Lower lobe of right lung (tissue), 2 donors: ENCODE measurements at regions not wholly inside any gene's neighbourhood (a gene's known extent, or its start where the extent isn't known, plus 50 kb on each side); places are given as distances from the start of the nearest gene placed in this dataset.

Experiments used
- ATAC-seq, 2 donors: fragments of 200-7000 bp; cut with Tn5 transposase; one replicate each; pipeline ENCODE4 v1.9.1; 2020 to 2022; ENCODE audit warnings: mild to moderate bottlenecking in 2 of 2, moderate library complexity in 2 of 2
- DNase-seq: peaks from one replicate; pipeline ENCODE4 v3.0.0-alpha.2; 2020
- H3K27ac ChIP-seq: fragments of 200-600 bp; one replicate; pipeline ENCODE4 v1.8.0; 2022
- H3K27me3 ChIP-seq: fragments of 200-600 bp; one replicate; pipeline ENCODE4 v1.8.0; 2022; ENCODE audit warnings: low read depth
- H3K36me3 ChIP-seq: fragments of 200-600 bp; one replicate; pipeline ENCODE4 v1.8.0; 2022; ENCODE audit warnings: mild to moderate bottlenecking
- H3K4me1 ChIP-seq: fragments of 200-600 bp; one replicate; pipeline ENCODE4 v1.8.0; 2022
- H3K4me3 ChIP-seq: fragments of 200-600 bp; one replicate; pipeline ENCODE4 v1.8.0; 2022; ENCODE audit warnings: mild to moderate bottlenecking
- H3K9me3 ChIP-seq: fragments of 200-600 bp; one replicate; pipeline ENCODE4 v1.8.0; 2022
- CTCF ChIP-seq: fragments of 200-600 bp; IDR thresholded peaks from one replicate; pipeline ENCODE4 v1.8.0; 2022; ENCODE audit warnings: antibody characterized with exemption, mild to moderate bottlenecking
- intact Hi-C: fragments of 100-400 bp; cut with DNase I; formaldehyde crosslinking; loops from one replicate; pipeline ENCODE4 v1.11.0; 2022
- donor health status: DM: no; HTN: yes; CAD: no; lungs with severe emphysema.

GRCh38 chr6:19157486-19157885, 679.7 kb upstream of the ID4 start:
- Histone ChIP-seq H3K36me3 (no peaks in the 10 kb centered on the region), H3K27ac (no peak overlapping the region), H3K27me3 (no peaks in the 10 kb centered on the region), H3K4me3 (no peak overlapping the region), H3K4me1 (no peaks in the 10 kb centered on the region), H3K9me3 (no peaks in the 10 kb centered on the region)
- ATAC-seq, result no peak
- DNase-seq, result no peak
- intact Hi-C loops, result no loop called here
- no peak for TF ChIP-seq CTCF

- Histone ChIP-seq H3K4me1 (no peaks in the 10 kb centered on the region), H3K4me3 (no peak overlapping the region), H3K27me3 (no peaks in the 10 kb centered on the region), H3K9me3 (no peaks in the 10 kb centered on the region), H3K27ac (no peak overlapping the region), H3K36me3 (no peaks in the 10 kb centered on the region)
- intact Hi-C loops, result no loop called here
- TF ChIP-seq CTCF, result no peak
- DNase-seq (no peak), ATAC-seq (no peak)
These were observed 678.6 kb upstream of the ID4 start for GRCh38 chr6:19158586-19158985.

- Histone ChIP-seq H3K9me3 (no peaks in the 10 kb centered on the region), H3K4me1 (no peaks in the 10 kb centered on the region), H3K27me3 (no peaks in the 10 kb centered on the region), H3K27ac (no peak overlapping the region), H3K36me3 (no peaks in the 10 kb centered on the region), H3K4me3 (no peak overlapping the region)
- no peak for ATAC-seq
- DNase-seq, result no peak
- no peak for TF ChIP-seq CTCF
- intact Hi-C loops, result no loop called here
These were observed 678.1 kb upstream of the ID4 start for GRCh38 chr6:19159089-19159488.

GRCh38 chr6:19159561-19159960, 677.6 kb upstream of the ID4 start:
- H3K9me3 ChIP-seq, result no peaks in the 10 kb centered on the region
- no peak overlapping the region for H3K4me3 ChIP-seq
- no peaks in the 10 kb centered on the region for H3K27me3 ChIP-seq
- no peak for ATAC-seq
- no peak overlapping the region for H3K27ac ChIP-seq
- no peak for TF ChIP-seq CTCF
- intact Hi-C loops, result no loop called here
- DNase-seq, result no peak
- H3K36me3 ChIP-seq, result no peaks in the 10 kb centered on the region
- H3K4me1 ChIP-seq, result no peaks in the 10 kb centered on the region

GRCh38 chr6:19160081-19160730, 677.0 kb upstream of the ID4 start:
- intact Hi-C loops, result no loop called here
- no peaks in the 10 kb centered on the region for H3K4me1 ChIP-seq
- no peak for DNase-seq
- H3K27me3 ChIP-seq, result no peaks in the 10 kb centered on the region
- TF ChIP-seq CTCF, result no peak
- no peak for ATAC-seq
- H3K27ac ChIP-seq, result no peak overlapping the region
- H3K4me3 ChIP-seq, result no peak overlapping the region
- H3K36me3 ChIP-seq, result no peaks in the 10 kb centered on the region
- H3K9me3 ChIP-seq, result no peaks in the 10 kb centered on the region

- no peaks in the 10 kb centered on the region for H3K36me3 ChIP-seq
- H3K4me3 ChIP-seq, result no peak overlapping the region
- no peak for DNase-seq
- no peak for TF ChIP-seq CTCF
- ATAC-seq, result no peak
- intact Hi-C loops, result no loop called here
- H3K4me1 ChIP-seq, result peaks cover 3% of the 10 kb centered on the region
- no peaks in the 10 kb centered on the region for H3K9me3 ChIP-seq
- no peak overlapping the region for H3K27ac ChIP-seq
- H3K27me3 ChIP-seq, result no peaks in the 10 kb centered on the region
These were observed 669.9 kb upstream of the ID4 start for GRCh38 chr6:19167251-19167650.
